Right lobe of liver (tissue), 6 donors: ENCODE measurements at regions not wholly inside any gene's neighbourhood (a gene's known extent, or its start where the extent isn't known, plus 50 kb on each side); places are given as distances from the start of the nearest gene placed in this dataset.

Experiments
- ATAC-seq, 4 donors: fragments of 200-7000 bp; cut with Tn5 transposase; one replicate each; pipeline ENCODE4 v1.9.1; 2020; ENCODE audit warnings: mild to moderate bottlenecking in 4 of 4, moderate library complexity in 4 of 4
- DNase-seq, 3 donors: peaks; one replicate each; pipeline ENCODE4 v3.0.0-alpha.2; 2020
- H3K27ac ChIP-seq, 3 donors: fragments of 200-600 bp; one replicate each; pipeline ENCODE4 v1.8.0; 2022
- H3K27me3 ChIP-seq, 2 donors: fragments of 200-600 bp; one replicate each; pipeline ENCODE4 v1.8.0; 2022
- H3K36me3 ChIP-seq, 4 donors: fragments of 200-600 bp; sonication (generic) in 1 of 4; one replicate each; pipeline versions ENCODE4 v1.5.1 to v1.8.0; 2017 to 2022; ENCODE audit warnings: control low read depth in 1 of 4
- H3K4me1 ChIP-seq, 4 donors: fragments of 200-600 bp; sonication (generic) in 1 of 4; one replicate each; pipeline versions ENCODE4 v1.5.1 to v1.8.0; 2017 to 2022; ENCODE audit warnings: control low read depth in 1 of 4
- H3K4me3 ChIP-seq, 3 donors: fragments of 200-600 bp; one replicate each; pipeline ENCODE4 v1.8.0; 2022
- H3K9me3 ChIP-seq, 4 donors: fragments of 200-600 bp; sonication (generic) in 1 of 4; one replicate each; pipeline versions ENCODE4 v1.5.1 to v1.8.0; 2017 to 2022; ENCODE audit warnings: control low read depth in 1 of 4
- POLR2A ChIP-seq: fragments of 450-650 bp; IDR thresholded peaks from one replicate; pipeline ENCODE4 v1.6.1; 2017; ENCODE audit warnings: antibody characterized with exemption, mild to moderate bottlenecking
- WGBS: methylation state at CpG from one replicate; pipeline ENCODE4 v1.1.6; 2018; ENCODE audit warnings: low coverage, low lambda C conversion rate; ENCODE audit not compliant: insufficient coverage; ENCODE audit errors: missing lambda C conversion rate; 5-methylcytosine and 5-hydroxymethylcytosine counted together
- intact Hi-C, 2 donors: fragments of 100-400 bp; cut with DNase I; formaldehyde crosslinking; loops; one replicate each; pipeline versions ENCODE4 v1.11.2 to v1.14.1; 2022
- TF ChIP-seq, protein P1 (sequence below), 4 donors: fragments of 200-600 bp in 3 of 4; fragments of 450-650 bp in 1 of 4; IDR thresholded peaks; one replicate each; pipeline versions ENCODE4 v1.5.1 to v1.8.0; 2016 to 2022; ENCODE audit warnings: antibody characterized with exemption in 4 of 4, mild to moderate bottlenecking in 2 of 4
- donor health status: DM: no; HTN: yes; CAD: no.
- donor health status: DM: no; HTN: no; CAD: no.
- donor health status: DM: no; HTN: no; CAD: no.
- donor health status: DM: no; HTN: yes; CAD: no.
- donor health status: DM: no; HTN: yes; CAD: no.

DNA sequence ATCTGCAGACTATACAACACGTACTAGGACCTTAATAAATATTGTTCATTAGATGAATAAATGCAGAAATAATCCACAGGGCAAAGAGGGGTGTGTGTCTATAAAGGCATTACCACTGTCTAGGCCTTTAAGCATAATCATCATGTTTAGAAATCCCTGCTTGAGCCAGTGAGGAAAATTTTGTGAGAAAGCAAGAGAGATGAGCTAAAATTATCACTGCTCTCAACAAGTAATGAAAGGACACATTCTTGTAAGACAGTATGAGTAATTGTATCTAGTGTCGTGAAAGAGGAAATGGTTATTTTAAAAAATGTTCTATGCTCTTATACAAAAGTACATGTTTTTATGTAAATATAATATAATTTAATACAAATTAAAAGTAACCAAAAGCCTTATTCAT, 1699.4 kb downstream of the PCDH9 start:
- intact Hi-C loops = no loop called here
- Histone ChIP-seq H3K27me3 (no peaks in the 10 kb centered on the region), H3K4me1 (no peaks in the 10 kb centered on the region), H3K36me3 (no peaks in the 10 kb centered on the region), H3K27ac (no peak overlapping the region), H3K4me3 (no peak overlapping the region), H3K9me3 (no peaks in the 10 kb centered on the region)
- no peak for DNase-seq
- TF ChIP-seq, protein P1, sequence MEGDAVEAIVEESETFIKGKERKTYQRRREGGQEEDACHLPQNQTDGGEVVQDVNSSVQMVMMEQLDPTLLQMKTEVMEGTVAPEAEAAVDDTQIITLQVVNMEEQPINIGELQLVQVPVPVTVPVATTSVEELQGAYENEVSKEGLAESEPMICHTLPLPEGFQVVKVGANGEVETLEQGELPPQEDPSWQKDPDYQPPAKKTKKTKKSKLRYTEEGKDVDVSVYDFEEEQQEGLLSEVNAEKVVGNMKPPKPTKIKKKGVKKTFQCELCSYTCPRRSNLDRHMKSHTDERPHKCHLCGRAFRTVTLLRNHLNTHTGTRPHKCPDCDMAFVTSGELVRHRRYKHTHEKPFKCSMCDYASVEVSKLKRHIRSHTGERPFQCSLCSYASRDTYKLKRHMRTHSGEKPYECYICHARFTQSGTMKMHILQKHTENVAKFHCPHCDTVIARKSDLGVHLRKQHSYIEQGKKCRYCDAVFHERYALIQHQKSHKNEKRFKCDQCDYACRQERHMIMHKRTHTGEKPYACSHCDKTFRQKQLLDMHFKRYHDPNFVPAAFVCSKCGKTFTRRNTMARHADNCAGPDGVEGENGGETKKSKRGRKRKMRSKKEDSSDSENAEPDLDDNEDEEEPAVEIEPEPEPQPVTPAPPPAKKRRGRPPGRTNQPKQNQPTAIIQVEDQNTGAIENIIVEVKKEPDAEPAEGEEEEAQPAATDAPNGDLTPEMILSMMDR (IDR thresholded peaks at IDR 0.05) = no peak
- no peak for TF ChIP-seq POLR2A
- 26% methylated on average over 2 of the region's 2 CpGs for WGBS
- no peak for ATAC-seq

DNA sequence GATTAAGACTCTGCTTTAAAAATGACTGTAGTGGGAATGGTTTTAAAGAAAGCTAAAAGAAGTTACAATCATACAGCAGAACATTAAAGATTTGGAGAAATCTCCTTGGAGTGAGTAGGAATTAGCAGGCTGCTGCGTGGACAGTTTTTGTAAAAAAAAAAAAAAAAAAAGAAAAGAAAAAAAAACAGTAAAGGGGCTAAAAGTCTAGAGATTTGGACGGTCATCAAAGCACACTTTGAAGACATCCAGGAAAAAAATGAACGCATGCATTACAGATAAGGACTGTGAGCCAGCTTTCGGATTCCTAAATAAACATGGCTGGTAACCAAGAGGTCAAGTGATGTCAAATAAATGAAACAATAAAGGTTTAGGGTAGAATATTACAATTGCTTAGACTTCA, 1700.6 kb downstream of the PCDH9 start:
- H3K9me3 ChIP-seq = no peaks in the 10 kb centered on the region
- H3K27me3 ChIP-seq = no peaks in the 10 kb centered on the region
- DNase-seq (no peak), ATAC-seq (no peak)
- TF ChIP-seq, protein P1 (IDR thresholded peaks at IDR 0.05) = no peak
- TF ChIP-seq POLR2A = no peak
- intact Hi-C loops = no loop called here
- 15% methylated on average over 4 of the region's 4 CpGs for WGBS
- no peaks in the 10 kb centered on the region for H3K4me1 ChIP-seq
- no peaks in the 10 kb centered on the region for H3K36me3 ChIP-seq
- no peak overlapping the region for H3K27ac ChIP-seq
- H3K4me3 ChIP-seq = no peak overlapping the region

DNA sequence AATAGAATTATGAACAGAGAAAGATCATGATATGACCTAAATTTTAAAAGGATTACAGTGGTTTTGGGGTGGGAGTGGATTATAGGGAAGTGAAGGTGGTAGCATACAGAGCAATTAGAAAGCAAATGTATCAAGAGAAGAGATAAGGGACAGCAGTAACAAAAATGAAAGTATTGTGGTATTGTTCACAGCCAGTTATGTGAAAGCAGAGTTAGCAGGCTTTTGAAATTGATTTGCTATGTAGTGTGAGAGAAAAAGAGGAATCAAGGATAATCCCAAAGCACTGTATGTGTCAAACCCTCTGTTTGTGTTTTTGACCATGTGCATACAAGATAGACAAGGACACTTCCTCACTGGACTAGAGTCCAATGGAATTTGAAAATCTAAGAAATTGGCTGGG, 1721.4 kb downstream of the PCDH9 start:
- Histone ChIP-seq H3K4me3 (no peak overlapping the region), H3K27me3 (no peaks in the 10 kb centered on the region), H3K36me3 (no peaks in the 10 kb centered on the region), H3K4me1 (no peaks in the 10 kb centered on the region), H3K9me3 (no peaks in the 10 kb centered on the region), H3K27ac (no peak overlapping the region)
- TF ChIP-seq POLR2A = no peak
- TF ChIP-seq, protein P1 (IDR thresholded peaks at IDR 0.05) = no peak
- DNase-seq (no peak), ATAC-seq (no peak)
- intact Hi-C loops = no loop called here

DNA sequence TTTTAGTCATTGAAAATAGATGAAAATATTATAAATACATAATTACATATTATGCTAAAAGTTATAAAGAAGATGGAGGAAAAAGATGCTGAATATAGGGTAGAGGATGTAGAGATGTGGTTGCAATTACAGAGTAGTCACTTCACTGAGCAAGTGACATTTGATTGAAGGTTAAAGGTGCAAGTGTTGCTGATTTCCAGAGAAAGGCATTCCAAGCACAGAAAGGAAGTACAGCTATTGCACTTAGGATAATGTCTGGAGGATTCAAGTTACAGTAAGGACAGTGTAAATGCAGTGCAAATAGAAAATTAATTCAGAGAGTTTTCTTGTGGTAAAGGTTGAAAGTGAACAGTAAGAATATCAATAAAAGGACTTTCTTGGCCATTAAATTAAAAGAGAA, 1721.8 kb downstream of the PCDH9 start:
- H3K36me3 ChIP-seq = no peaks in the 10 kb centered on the region
- intact Hi-C loops = no loop called here
- H3K4me1 ChIP-seq = no peaks in the 10 kb centered on the region
- H3K4me3 ChIP-seq = no peak overlapping the region
- DNase-seq (no peak), ATAC-seq (no peak)
- no peaks in the 10 kb centered on the region for H3K27me3 ChIP-seq
- H3K9me3 ChIP-seq = no peaks in the 10 kb centered on the region
- TF ChIP-seq, protein P1 (IDR thresholded peaks at IDR 0.05) = no peak
- TF ChIP-seq POLR2A = no peak
- no peak overlapping the region for H3K27ac ChIP-seq

- 38% methylated on average over 1 of the region's 1 CpG for WGBS
- no peak overlapping the region for H3K4me3 ChIP-seq
- intact Hi-C loops = no loop called here
These were observed 1724.2 kb downstream of the PCDH9 start for GRCh38 chr13:65505941-65506340.

More at GRCh38 chr13:65505941-65506340, 1724.2 kb downstream of the PCDH9 start:
- Histone ChIP-seq H3K9me3 (no peaks in the 10 kb centered on the region), H3K27me3 (no peaks in the 10 kb centered on the region), H3K27ac (no peak overlapping the region), H3K36me3 (no peaks in the 10 kb centered on the region), H3K4me1 (no peaks in the 10 kb centered on the region)
- no peak for TF ChIP-seq POLR2A
- TF ChIP-seq, protein P1 (IDR thresholded peaks at IDR 0.05) = no peak
- no peak for ATAC-seq
- no peak for DNase-seq
